Activated CD8-positive, alpha-beta memory T cell treated with anti-CD3 and anti-CD28 coated beads for 24 hours (primary cell): ENCODE measurements at regions not wholly inside any gene's neighbourhood (a gene's known extent, or its start where the extent isn't known, plus 50 kb on each side); places are given as distances from the start of the nearest gene placed in this dataset.

Experiments used
- DNase-seq: peaks from one replicate; pipeline ENCODE4 v3.0.0-alpha.2; 2020

DNA sequence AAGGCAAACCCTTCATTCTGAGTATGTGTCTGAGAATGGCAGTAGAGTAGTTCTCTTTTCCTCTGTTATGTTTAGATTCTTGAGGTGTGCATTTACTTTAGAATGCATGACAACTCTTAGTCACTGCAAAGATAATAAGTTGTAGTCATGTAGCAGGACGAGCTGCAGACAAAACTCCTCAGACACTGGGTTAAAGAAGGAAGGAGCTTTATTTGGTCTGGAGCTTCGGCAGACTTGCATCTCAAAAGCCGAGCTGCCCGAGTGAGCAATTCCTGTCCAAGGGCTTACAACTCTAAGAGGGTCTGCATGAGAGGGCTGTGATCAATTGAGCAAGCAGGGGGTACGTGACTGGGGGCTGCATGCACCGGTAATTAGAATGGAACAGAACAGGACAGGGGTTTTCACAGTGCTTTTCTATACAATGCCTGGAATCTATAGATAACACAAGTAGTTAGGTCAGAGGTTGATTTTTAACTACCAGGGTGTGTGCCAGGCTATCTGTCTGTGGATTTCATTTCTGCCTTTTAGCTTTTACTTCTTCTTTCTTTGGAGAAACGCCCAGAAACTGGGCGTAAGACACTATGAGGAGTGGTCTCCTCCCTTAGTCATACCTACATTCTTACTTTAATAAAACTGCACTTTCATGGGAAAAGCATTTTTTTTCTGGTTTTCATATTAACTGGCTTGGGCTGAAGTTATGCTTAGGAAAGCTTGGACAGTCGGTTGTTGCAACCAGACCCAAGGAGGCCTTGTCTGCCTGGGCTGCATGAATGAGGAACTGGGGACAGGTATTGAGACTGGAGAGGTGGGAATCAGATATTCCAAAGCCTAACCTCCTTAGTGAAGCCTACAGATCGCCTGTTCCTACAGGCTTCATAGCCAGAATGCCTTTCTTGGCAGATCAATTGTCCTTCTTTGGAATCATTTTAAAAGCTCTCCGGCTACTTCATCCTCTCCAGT lies 115.1 kb downstream of the RHOU start:
- peak; percentile 33 for DNase-seq

DNA sequence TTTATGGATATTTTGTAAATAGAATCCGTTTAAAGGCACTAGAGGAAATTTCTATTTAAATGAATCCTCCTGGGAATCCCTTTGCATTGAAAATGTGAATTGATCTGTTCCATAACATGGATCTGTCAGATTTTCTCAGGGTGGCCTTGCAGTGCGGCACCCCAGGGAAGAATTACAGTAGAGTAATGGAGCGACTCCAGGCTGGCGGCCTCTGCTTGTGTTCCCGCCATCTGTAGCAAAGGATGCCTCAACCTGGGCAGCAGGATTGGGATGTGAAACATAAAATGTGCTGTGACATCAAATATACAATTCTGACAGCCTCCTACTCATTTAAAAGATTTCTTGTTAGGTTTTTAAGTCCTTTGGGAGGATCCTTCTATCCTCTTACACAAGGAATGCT lies 115.9 kb downstream of the RHOU start:
- DNase-seq: peak; percentile 11

DNA sequence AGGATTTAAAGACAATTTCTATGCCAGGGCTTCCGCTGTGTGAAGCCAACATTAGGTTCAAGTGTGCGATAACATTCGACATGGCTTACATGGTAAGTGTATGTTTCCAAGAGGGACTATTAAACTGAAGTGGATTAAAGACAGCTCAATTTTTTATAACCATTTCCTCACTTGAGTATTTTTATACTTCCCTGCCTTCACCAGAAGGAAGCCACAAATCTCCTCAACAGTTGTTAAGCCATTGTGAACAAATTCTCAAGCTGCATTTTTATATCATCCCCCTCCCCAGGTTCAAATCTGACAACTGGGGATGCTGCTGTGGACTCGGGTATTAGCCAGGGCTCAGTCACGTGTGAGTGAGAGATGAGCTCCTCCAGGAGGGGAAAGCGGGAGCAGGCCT lies 116.3 kb downstream of the RHOU start:
- DNase-seq: no peak

DNA sequence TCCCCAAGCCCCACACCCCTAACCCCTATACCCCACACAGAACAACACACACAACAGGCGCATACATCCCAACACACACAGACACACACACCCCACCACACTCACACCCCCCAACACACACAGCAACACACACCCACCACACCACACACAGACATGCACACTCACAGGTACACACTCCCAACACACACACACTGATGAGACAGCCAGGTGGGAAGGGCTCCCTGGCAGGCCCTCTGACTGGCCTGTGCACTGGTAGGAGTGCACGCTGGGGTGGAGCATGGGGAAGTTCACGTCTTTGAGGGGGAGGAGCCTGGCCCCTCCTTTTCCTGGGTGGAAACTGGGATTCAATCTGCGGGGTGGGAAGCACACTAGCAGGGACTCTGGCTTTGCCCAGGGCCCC lies 116.7 kb downstream of the RHOU start:
- peak; percentile 35 for DNase-seq

DNA sequence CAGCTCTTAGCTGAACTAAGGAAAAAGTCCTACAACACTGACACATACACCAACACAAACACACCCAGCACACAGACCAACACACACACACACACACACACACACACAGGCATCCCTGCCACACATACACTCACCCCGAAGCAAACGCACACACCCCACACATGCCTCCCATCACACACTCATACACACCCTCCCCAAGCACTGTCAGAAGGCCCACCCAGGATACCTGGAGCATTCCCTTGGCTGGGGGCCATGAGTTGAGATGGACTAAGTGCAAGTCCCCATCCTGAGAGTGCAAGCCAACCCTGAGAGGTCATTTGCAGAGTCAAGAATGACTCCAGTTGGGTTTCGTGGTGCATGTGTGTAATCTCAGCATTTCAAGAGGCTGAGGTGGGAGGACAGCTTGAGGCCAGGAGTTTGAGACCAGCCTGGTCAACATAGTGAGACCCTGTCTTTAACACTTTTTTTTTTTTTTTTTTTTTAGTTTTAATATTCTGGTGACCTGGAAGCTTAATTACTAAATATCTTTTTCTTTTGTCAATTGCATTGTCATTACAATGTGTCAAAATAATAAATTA lies 117.3 kb downstream of the RHOU start:
- peak; percentile 24 for DNase-seq

DNA sequence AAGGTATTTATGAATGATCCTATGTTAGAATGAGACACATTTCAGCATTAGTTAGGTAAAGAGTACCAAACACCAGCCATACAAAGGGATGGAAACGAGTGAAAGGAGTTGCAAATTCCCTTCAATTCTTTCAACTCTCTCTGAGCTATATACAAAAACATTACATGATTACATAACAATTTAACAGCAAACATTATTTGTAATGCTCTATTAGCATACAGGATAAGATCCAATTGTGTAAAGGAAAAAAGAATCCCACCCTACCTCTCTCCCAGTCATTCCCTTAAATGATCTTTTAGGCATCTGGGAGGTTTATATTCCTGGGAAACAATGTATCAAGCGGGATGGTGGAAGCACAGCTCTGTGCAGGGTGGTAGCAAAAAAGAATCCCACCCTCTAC lies 117.9 kb downstream of the RHOU start:
- DNase-seq: no peak

DNA sequence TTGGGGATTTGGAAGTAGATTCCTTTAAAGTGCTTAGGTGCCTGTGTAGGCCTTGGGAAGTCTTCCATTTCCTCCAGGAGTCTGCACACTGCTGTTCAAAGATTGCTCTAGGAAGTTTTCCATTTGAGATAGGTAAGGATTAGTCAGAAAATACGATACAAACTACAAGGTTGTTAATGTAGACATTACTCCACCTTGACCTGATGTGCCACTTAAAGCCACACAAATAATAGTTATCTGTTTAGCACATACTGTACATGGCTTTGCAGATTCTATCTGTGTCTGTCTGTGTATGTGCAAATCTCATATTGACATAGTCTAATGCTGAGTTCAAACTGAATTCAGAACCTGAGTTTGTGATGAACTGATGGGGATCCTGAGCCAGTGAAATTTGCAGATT lies 118.4 kb downstream of the RHOU start:
- DNase-seq: no peak

DNA sequence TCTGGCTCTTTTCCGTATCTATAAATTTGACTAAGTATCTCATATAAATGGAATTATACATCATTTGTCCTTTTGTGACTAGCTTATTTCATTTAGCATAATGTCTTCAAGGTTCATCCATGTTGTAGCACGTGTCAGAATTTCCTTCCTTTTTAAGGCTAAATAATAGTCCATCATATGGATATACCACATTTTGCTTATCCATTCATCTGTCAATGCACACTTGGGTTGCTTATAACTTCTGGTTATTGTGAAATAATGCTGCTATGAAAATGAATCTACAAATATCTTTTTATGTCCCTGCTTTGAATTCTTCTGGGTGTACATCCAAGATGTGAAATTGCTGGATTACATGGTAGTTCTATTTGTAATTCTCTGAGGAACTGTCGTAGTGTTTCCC lies 119.6 kb downstream of the RHOU start:
- DNase-seq: no peak

DNA sequence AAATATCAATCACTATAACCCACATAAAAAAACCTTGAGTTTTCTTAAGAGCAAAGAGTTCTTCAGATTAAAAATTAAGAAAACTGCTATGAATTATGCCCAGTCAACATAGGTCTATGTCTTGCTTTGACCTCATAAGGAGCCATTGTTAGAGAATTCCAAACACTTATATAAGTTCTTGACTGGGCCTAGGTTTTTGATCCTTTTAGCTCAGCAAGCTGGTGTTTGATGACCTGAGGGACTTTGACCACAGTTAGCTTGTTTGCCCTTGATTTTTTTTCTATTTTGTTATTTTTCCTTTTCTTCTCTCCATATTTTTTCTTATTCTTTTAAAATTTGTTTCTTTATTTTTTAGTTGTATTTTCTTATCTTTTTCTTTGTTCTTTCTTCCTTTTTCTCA lies 122.3 kb downstream of the RHOU start:
- DNase-seq: no peak

DNA sequence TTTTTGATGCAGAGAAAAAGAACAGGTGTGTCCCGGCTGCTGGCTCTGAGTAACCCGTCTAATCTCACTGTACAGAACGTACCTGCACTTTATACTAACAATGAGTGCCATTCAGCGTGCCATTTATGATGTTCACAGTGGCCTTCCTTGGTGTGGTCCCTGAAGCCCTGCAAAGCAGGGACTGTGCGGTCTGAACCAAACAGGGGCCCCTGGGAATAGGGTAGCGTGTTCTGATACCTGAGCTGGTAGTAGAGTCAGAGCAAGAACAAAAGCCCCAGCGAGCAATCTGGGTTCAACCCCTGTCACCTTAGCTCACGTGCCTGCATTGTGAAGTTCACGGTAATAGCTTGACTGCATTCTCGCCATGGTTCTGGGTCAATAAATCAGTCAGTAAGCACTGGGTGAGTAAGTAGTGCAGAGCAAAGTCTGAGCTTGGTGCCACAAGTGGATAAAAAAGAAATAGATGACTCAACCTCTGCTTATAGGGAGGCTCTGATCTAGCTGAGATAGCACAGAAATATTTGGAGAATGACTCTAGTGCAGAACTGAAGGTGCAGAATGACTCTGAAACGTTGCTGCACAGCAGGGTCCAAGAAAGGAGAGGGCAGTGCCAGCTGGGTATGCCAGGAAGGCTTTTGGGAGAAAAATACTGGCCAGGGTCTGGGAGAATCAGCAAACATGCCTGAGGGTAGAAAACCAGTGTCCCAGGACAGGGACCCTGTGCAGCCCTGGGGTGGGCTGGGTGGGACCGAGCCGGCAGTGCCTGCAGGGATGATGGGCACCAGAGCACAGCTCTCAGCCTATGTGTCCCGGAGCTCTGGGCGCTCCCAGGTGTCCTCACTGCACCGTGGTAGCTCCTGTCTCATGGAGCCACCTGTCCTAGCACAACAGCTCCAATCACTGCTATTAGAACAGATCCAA lies 125.9 kb downstream of the RHOU start:
- peak; percentile 47 for DNase-seq

DNA sequence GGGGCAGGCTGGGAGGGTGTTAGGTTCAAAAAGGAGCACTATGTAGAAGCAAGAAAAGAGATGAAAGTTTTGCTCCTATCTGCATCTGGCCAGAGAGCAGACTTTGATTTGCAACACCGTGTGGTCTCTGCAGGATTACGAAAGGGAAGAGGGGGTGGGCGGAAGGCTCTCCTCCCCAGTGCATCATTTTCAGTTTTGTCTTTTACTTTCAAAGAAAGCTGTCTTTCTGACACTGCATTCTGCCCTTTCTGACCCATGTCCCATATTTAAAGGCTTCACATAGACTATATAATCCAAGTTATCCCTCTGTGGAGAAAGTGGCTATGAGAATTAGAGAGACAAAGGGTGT lies 126.5 kb downstream of the RHOU start:
- DNase-seq: no peak

DNA sequence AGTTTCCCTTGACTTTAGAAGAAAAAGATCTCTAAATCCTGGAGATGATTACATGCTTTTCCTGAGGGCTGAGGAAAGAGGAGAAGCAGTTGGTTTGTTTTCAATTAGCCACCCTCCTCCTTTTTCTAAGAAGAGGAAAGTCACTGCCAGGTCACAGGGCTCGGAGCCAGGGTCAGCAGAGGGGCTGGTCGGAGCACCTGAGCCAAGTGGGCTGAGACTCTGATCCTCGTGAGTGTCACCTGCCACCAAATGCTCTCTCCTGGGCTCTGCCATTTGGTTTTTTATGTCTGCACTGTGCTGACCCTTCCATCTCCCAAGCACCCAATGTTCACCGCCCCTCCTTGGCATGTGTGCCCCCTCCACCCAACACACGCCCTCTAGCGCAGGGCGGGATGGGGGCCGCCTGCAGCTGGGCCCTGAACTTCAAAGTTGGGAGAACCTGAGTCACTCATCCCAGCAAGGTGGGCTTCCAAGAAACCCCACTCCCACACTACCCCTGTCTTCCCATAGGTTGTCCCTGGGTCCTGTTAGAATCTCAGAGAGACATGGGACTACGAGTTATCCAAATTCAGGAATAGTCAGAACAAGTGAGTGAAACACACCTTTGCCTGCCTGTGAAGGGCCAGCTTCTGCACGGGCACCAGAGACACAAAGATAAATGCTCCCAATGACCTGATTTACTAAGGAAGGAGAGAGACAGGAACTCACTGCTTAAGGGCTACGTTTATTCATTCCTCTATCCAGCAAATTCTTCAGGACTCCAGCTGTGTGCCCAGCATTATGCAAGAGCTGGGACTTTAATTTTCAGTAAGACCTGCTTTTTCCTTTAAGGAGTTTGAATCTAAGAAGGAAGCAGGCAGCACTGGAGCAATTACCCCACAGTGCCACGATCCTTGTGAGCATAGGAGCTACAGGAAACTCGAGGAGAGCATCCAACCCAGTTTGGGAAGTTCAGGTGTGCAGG lies 127.5 kb downstream of the RHOU start:
- DNase-seq: peak; percentile 45

DNA sequence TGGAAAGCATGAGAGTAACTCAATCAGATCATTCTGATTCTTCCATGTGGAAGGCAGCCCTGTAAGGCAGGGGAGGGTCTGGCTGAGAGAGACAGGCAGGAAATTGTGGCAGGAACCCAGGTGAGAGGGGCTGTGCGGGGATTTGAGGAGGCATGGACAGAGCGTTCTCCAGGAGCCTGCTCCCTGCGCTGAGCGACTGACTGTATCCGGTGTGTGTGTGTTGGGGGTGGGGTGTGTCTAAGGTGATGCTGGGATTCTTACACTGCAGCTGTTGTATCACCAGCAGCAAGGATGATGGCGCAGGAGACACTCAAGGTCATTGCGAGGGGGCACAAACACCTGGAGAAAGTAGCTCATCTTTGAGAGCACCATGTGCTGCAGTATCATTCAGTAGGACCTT lies 128.5 kb downstream of the RHOU start:
- DNase-seq: peak; percentile 49

DNA sequence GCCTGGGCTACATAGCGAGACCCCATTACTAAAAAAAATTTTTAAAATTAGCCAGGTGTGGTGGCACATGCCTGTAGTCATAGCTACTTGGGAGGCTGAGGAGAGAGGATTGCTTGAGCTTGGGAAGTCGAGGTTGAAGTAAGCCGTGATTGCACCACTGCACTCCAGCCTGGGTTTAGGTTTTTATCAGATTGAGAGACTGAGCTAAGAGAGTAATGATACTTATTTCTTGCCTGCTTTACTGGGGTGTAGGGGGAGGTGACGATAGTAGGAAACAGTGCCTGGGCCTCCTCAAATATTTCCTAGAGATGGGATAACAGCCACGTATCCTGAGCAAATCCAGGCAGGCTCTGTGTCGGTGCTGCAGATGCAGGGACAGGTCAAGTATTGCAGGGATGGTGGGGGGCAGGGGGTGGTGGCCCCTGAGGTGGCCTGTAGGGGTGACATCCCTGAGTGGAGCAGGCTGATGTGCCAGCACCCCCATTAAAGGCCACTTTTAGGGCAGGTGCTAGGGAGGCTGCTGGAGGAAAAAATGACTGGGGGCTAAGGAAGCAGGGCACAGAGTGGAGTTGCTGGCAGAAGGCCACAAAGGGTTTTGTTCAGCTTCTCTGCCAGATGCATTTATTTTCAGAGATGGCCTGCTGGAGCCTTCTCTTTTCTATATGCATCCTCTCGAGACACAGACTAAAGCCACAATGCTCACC lies 130.5 kb downstream of the RHOU start:
- DNase-seq: peak; percentile 38

DNA sequence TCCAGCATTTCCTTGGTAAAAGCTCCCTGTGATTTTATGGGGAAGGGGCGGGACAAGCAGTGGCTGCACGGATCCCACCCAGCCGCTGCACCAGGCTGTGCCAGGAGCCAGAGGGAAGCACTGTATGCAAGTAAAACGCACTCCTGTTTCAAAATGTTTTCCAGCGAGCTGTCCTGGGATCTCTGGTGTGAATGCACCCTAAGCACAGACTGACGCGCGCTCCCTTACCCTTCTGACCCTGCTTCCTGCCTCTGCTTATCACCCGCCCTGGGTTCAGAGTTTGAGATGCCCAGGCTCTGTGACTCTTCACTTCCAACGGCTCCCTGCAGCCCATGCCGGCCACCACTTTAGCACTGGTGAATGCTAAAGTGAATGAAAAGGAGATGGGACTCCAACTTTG lies 131.2 kb downstream of the RHOU start:
- DNase-seq: peak; percentile 28

DNA sequence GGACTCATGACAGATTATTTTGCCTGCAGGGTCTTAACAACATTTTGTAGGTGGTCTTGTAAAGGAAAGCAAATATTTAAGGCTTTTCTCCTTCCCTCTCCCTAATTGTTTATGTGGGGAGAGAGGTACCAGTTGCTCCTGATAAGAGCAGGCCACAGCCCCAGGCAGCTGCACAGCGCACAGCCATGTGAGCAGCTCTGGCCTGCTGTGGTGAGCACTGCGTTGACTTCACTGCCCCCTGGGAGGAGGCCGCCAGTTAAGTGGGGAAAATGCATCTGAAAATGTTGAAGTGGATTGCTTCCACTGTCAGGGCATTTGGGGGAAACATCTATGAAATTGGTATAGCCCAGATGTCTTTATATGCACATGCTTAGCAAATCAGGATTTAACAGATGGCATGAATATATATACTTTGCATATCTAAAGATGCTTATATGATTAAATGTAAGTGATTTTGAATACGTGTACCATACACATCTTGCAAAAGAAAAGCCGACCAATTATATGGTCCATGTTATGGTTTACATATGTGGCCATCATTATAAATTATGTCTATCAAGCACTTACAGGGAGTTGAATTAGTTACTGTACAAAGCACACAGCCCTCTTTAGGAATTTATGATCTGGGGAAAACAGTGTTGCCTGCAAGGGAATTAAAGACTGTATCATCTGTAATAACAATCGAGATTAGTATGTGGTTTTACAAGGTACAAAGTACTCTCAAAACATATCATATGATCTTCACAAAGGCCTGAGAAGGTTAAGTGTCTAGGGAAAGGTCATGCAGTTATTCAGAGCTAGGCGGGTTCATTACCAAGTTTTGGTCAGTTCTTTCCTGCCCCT lies 132.1 kb downstream of the RHOU start:
- DNase-seq: peak; percentile 24

DNA sequence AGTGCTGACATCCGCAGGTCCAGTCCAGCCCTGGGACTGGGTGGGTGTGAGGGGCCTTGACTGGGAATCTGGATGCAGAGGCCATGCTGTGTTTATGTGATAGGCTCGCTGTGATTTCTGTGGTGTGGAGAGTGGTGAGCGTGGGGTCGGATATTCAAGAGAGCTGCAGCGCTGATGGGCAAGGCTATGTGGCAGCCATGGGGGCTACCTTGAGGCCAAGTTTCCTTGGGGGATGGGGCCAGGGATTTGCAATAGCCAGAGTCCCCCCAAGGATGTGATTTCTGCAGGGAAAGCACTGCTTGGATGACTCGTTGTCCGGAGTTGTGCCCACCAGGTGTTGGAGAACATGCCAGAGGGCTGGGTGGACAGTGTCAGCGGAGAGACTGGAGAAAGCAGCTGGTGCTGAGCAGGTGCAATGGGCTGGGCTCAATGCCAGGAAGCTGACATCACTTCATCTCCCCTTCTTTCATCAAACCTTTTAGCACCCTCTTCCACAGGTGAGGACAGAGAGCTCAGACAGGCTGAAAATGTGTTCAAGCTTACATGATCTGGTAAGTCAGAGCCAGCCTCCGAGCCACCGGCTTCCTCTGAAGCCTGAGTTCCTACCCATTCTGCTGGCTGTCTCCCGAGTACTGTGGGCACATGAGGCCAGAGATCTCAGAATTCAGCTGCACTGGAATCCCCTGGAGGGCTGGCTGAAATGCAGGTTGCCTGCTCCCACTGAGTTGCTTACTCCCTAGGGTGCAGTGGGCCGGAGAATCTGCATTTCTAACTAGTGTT lies 132.9 kb downstream of the RHOU start:
- peak; percentile 43 for DNase-seq

DNA sequence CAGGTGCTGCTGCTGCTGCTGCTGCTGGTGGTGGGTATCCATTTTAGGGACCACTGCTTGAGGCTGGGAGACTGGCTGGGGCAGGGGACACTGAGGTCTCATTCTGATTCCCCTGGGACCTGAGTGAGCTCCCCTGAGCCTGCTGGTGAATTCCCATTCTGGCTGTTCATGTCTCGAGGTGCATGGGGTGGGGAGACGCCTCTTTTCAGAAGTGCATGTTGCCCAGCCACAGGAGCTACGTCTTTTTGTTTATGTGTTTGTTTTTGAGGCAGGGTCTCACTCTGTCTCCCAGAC lies 133.4 kb downstream of the RHOU start:
- DNase-seq: peak; percentile 38

DNA sequence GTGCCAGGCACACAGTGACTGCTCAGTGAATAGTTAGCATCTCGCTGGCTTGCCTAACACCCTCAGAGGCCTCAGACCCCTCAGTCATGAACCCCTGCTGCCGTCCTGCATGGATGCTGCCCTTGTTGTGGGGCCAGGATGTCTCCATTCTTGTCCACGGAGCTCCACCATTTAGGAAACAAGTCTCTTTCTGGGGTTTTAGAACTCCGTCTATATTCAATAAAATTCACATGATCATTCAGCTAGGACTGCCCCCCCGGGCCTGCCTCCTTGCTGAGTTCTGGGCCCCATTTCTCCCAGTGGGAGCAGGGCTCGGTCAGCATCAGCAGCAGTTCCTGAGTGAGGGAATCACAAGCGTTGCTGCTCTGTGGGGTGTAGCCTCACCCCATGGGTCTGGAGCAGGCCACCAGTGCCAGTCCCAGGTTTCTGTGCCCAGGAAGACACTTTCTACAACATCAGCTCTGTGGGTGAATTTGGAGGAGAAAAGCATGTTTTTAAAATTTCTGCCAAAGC lies 134.1 kb downstream of the RHOU start:
- DNase-seq: peak; percentile 42
